ENCODE measurements at regions not wholly inside any gene's neighbourhood (a gene's known extent, or its start where the extent isn't known, plus 50 kb on each side); places are given as distances from the start of the nearest gene placed in this dataset.

GRCh38 chr1:193754732-193755427 is 568.5 kb upstream of the B3GALT2 start:
- DNase-seq (ENCODE audit: low read depth in 1 of 2, low spot score in 1 of 2): no peak
- Histone ChIP-seq H3K27ac (replicated peaks) (no peak overlapping the region), H3K27me3 (ENCODE audit: insufficient read depth, poor library complexity, severe bottlenecking) (no peaks in the 10 kb centered on the region), H3K4me3 (replicated peaks; ENCODE audit: insufficient read depth, low read length) (no peak overlapping the region)
- TF ChIP-seq CTCF (IDR thresholded peaks at IDR 0.05; ENCODE audit: insufficient read depth, low read length): no peak
- TF ChIP-seq REST (IDR thresholded peaks at IDR 0.05; ENCODE audit: insufficient replicate concordance, low read depth): no peak
- no peak for TF ChIP-seq SPI1 (IDR thresholded peaks at IDR 0.05; ENCODE audit: borderline replicate concordance, low read depth)
- no peak for TF ChIP-seq POLR2AphosphoS5 (IDR thresholded peaks at IDR 0.05; ENCODE audit: low read depth)
- TF ChIP-seq GABPA (IDR thresholded peaks at IDR 0.05; ENCODE audit: low read depth): no peak

GRCh38 chr1:193754151-193754550 is 567.7 kb upstream of the B3GALT2 start:
- DNase-seq (ENCODE audit: low read depth in 1 of 2, low spot score in 1 of 2): no peak
- Histone ChIP-seq H3K27me3 (ENCODE audit: insufficient read depth, poor library complexity, severe bottlenecking) (no peaks in the 10 kb centered on the region), H3K27ac (replicated peaks) (no peak overlapping the region), H3K4me3 (replicated peaks; ENCODE audit: insufficient read depth, low read length) (no peak overlapping the region)
- TF ChIP-seq GABPA (IDR thresholded peaks at IDR 0.05; ENCODE audit: low read depth): no peak
- no peak for TF ChIP-seq REST (IDR thresholded peaks at IDR 0.05; ENCODE audit: insufficient replicate concordance, low read depth)
- TF ChIP-seq SPI1 (IDR thresholded peaks at IDR 0.05; ENCODE audit: borderline replicate concordance, low read depth): no peak
- no peak for TF ChIP-seq CTCF (IDR thresholded peaks at IDR 0.05; ENCODE audit: insufficient read depth, low read length)
- TF ChIP-seq POLR2AphosphoS5 (IDR thresholded peaks at IDR 0.05; ENCODE audit: low read depth): no peak

GRCh38 chr1:193753038-193753756 is 566.8 kb upstream of the B3GALT2 start:
- no peak overlapping the region for H3K4me3 ChIP-seq (replicated peaks; ENCODE audit: insufficient read depth, low read length)

More at GRCh38 chr1:193753038-193753756, 566.8 kb upstream of the B3GALT2 start:
- TF ChIP-seq REST (IDR thresholded peaks at IDR 0.05; ENCODE audit: insufficient replicate concordance, low read depth) (no peak), POLR2AphosphoS5 (IDR thresholded peaks at IDR 0.05; ENCODE audit: low read depth) (no peak), CTCF (IDR thresholded peaks at IDR 0.05; ENCODE audit: insufficient read depth, low read length) (no peak), GABPA (IDR thresholded peaks at IDR 0.05; ENCODE audit: low read depth) (no peak), SPI1 (IDR thresholded peaks at IDR 0.05; ENCODE audit: borderline replicate concordance, low read depth) (no peak)
- no peak overlapping the region for H3K27ac ChIP-seq (replicated peaks)
- no peaks in the 10 kb centered on the region for H3K27me3 ChIP-seq (ENCODE audit: insufficient read depth, poor library complexity, severe bottlenecking)
- no peak for DNase-seq (ENCODE audit: low read depth in 1 of 2, low spot score in 1 of 2)

Measured in HL-60 (cell line).